ENCODE measurements at regions not wholly inside any gene's neighbourhood (a gene's known extent, or its start where the extent isn't known, plus 50 kb on each side); places are given as distances from the start of the nearest gene placed in this dataset.
"Not testable (repeated sequence)": the region's sequence is repeated elsewhere in the genome, so short reads cannot be mapped to it uniquely, and the experiment has no call there.

DNA sequence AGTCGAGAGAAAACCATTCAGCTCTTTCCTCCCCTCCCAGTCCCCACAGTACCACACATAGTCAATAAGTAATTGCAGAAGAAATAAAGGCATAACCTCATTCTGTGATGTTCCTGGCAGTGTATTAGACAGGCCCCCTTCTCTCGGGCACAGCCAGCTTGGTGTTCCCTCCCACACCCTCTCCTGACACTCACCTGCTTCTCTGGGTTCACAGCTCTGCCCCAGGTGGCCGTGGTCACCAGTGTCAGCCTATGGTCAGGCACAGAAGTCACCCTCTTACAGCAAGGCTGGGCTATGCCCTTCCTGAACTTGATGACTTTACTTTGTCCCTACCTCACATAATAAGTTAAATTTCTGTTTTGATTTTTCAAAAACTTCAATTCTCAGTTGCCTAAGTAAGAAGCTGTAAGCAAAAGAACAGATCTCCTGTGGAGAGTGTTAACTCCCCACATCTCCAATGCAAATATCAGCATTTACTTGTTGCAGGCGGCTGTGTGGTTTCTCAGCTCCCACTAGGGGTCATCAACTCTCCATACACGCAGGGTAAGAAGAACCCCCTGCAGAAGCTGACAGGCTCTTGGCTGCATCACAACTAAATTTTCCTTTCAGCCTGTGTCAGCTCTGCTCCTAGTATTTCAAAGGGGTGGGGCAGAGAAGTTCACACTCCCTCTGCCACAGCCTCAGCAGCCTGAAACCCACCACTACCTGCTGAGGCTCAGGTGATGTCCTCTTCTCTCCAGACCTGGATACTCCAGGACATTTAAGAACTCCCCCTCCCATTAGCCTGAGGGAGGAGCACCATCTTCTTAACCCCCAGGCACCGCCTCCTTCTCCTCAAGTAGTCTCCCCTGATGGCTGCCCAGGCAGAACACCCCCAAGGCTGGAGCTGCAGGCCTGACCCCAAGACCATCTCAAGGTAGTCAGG, 172.9 kb upstream of the ETV3 start:
- peak; percentile 16; the same call in 1 of the 2 replicates for TF ChIP-seq CTCF (IDR thresholded peaks at IDR 0.05)
- not testable (repeated sequence) for TF ChIP-seq REST (IDR thresholded peaks at IDR 0.05; ENCODE audit: insufficient read depth in 1 of 2, low read depth in 2 of 2, low read length in 1 of 2); TCF7L2 (IDR thresholded peaks at IDR 0.05; ENCODE audit: low read depth, low read length)
